Right lobe of liver (tissue), 6 donors: ENCODE measurements at regions not wholly inside any gene's neighbourhood (a gene's known extent, or its start where the extent isn't known, plus 50 kb on each side); places are given as distances from the start of the nearest gene placed in this dataset.

Experiments
- ATAC-seq, 4 donors: fragments of 200-7000 bp; cut with Tn5 transposase; one replicate each; pipeline ENCODE4 v1.9.1; 2020; ENCODE audit warnings: mild to moderate bottlenecking in 4 of 4, moderate library complexity in 4 of 4
- DNase-seq, 3 donors: peaks; one replicate each; pipeline ENCODE4 v3.0.0-alpha.2; 2020
- H3K27ac ChIP-seq, 3 donors: fragments of 200-600 bp; one replicate each; pipeline ENCODE4 v1.8.0; 2022
- H3K27me3 ChIP-seq, 2 donors: fragments of 200-600 bp; one replicate each; pipeline ENCODE4 v1.8.0; 2022
- H3K36me3 ChIP-seq, 4 donors: fragments of 200-600 bp; sonication (generic) in 1 of 4; one replicate each; pipeline versions ENCODE4 v1.5.1 to v1.8.0; 2017 to 2022; ENCODE audit warnings: control low read depth in 1 of 4
- H3K4me1 ChIP-seq, 4 donors: fragments of 200-600 bp; sonication (generic) in 1 of 4; one replicate each; pipeline versions ENCODE4 v1.5.1 to v1.8.0; 2017 to 2022; ENCODE audit warnings: control low read depth in 1 of 4
- H3K4me3 ChIP-seq, 3 donors: fragments of 200-600 bp; one replicate each; pipeline ENCODE4 v1.8.0; 2022
- H3K9me3 ChIP-seq, 4 donors: fragments of 200-600 bp; sonication (generic) in 1 of 4; one replicate each; pipeline versions ENCODE4 v1.5.1 to v1.8.0; 2017 to 2022; ENCODE audit warnings: control low read depth in 1 of 4
- CTCF ChIP-seq, 4 donors: fragments of 200-600 bp in 3 of 4; fragments of 450-650 bp in 1 of 4; IDR thresholded peaks; one replicate each; pipeline versions ENCODE4 v1.5.1 to v1.8.0; 2016 to 2022; ENCODE audit warnings: antibody characterized with exemption in 4 of 4, mild to moderate bottlenecking in 2 of 4
- POLR2A ChIP-seq: fragments of 450-650 bp; IDR thresholded peaks from one replicate; pipeline ENCODE4 v1.6.1; 2017; ENCODE audit warnings: antibody characterized with exemption, mild to moderate bottlenecking
- WGBS: methylation state at CpG from one replicate; pipeline ENCODE4 v1.1.6; 2018; ENCODE audit warnings: low coverage, low lambda C conversion rate; ENCODE audit not compliant: insufficient coverage; ENCODE audit errors: missing lambda C conversion rate; 5-methylcytosine and 5-hydroxymethylcytosine counted together
- intact Hi-C, 2 donors: fragments of 100-400 bp; cut with DNase I; formaldehyde crosslinking; loops; one replicate each; pipeline versions ENCODE4 v1.11.2 to v1.14.1; 2022
- donor health status: DM: no; HTN: yes; CAD: no.
- donor health status: DM: no; HTN: no; CAD: no.
- donor health status: DM: no; HTN: no; CAD: no.
- donor health status: DM: no; HTN: yes; CAD: no.
- donor health status: DM: no; HTN: yes; CAD: no.

GRCh38 chr2:45323344-45323743, 287.7 kb downstream of the SRBD1 start:
- TF ChIP-seq POLR2A, result no peak
- no peak for TF ChIP-seq CTCF (IDR thresholded peaks at IDR 0.05)
- intact Hi-C loops, result no loop called here
- no peaks in the 10 kb centered on the region for H3K9me3 ChIP-seq
- H3K27ac ChIP-seq, result no peak overlapping the region
- H3K36me3 ChIP-seq, result no peaks in the 10 kb centered on the region
- no peaks in the 10 kb centered on the region for H3K4me1 ChIP-seq
- ATAC-seq (no peak), DNase-seq (no peak)
- H3K4me3 ChIP-seq, result no peak overlapping the region
- H3K27me3 ChIP-seq, result no peaks in the 10 kb centered on the region
- WGBS, result 80% methylated on average over 1 of the region's 3 CpGs

GRCh38 chr2:45320956-45321355, 290.1 kb downstream of the SRBD1 start:
- intact Hi-C loops, result no loop called here
- Histone ChIP-seq H3K4me3 (no peak overlapping the region), H3K27ac (no peak overlapping the region), H3K9me3 (no peaks in the 10 kb centered on the region), H3K4me1 (no peaks in the 10 kb centered on the region), H3K27me3 (no peaks in the 10 kb centered on the region), H3K36me3 (no peaks in the 10 kb centered on the region)
- TF ChIP-seq POLR2A (no peak), CTCF (IDR thresholded peaks at IDR 0.05) (no peak)
- DNase-seq (no peak), ATAC-seq (no peak)
- 79% methylated on average over 2 of the region's 2 CpGs for WGBS

GRCh38 chr2:45319683-45320455, 291.2 kb downstream of the SRBD1 start:
- no peak for DNase-seq
- ATAC-seq, result no peak
- TF ChIP-seq POLR2A (no peak), CTCF (IDR thresholded peaks at IDR 0.05) (no peak)
- no peaks in the 10 kb centered on the region for H3K4me1 ChIP-seq
- no peaks in the 10 kb centered on the region for H3K36me3 ChIP-seq
- no peak overlapping the region for H3K27ac ChIP-seq
- WGBS, result 82% methylated on average over 7 of the region's 7 CpGs
- H3K9me3 ChIP-seq, result no peaks in the 10 kb centered on the region
- H3K4me3 ChIP-seq, result no peak overlapping the region
- H3K27me3 ChIP-seq, result no peaks in the 10 kb centered on the region
- intact Hi-C loops, result no loop called here

- H3K9me3 ChIP-seq, result no peaks in the 10 kb centered on the region
- H3K4me1 ChIP-seq, result no peaks in the 10 kb centered on the region
- TF ChIP-seq POLR2A (no peak), CTCF (IDR thresholded peaks at IDR 0.05) (no peak)
- H3K27ac ChIP-seq, result no peak overlapping the region
- intact Hi-C loops, result no loop called here
- H3K27me3 ChIP-seq, result no peaks in the 10 kb centered on the region
- no peak for DNase-seq
- H3K36me3 ChIP-seq, result no peaks in the 10 kb centered on the region
- ATAC-seq, result peak; percentile 39 to 61 (median 43)
- H3K4me3 ChIP-seq, result no peak overlapping the region
- 37% methylated on average over 4 of the region's 4 CpGs for WGBS
Measured at GRCh38 chr2:45318686-45319085, 292.4 kb downstream of the SRBD1 start.
